Astrocyte of the spinal cord (primary cell): ENCODE measurements at regions not wholly inside any gene's neighbourhood (a gene's known extent, or its start where the extent isn't known, plus 50 kb on each side); places are given as distances from the start of the nearest gene placed in this dataset.
"Not testable (repeated sequence)": the region's sequence is repeated elsewhere in the genome, so short reads cannot be mapped to it uniquely, and the experiment has no call there.

Experiments
- DNase-seq: peaks from one replicate; pipeline ENCODE4 v3.0.0; 2011; ENCODE audit warnings: low read depth, low spot score
- H3K4me3 ChIP-seq: 2 replicates; pipeline ENCODE4 v1.5.1; 2011; ENCODE audit warnings: low read depth, mild to moderate bottlenecking, low read length, moderate library complexity
- in situ Hi-C: cut with HindIII; loops from 2 replicates; pipeline ENCODE4 v1.10.0; 2017; ENCODE audit warnings: low sequenced_read_pairs
- TF ChIP-seq, protein P1 (sequence below): IDR thresholded peaks from 2 replicates; pipeline ENCODE4 v1.5.1; 2012; ENCODE audit warnings: low read depth, mild to moderate bottlenecking, low read length, inconsistent platforms

DNA sequence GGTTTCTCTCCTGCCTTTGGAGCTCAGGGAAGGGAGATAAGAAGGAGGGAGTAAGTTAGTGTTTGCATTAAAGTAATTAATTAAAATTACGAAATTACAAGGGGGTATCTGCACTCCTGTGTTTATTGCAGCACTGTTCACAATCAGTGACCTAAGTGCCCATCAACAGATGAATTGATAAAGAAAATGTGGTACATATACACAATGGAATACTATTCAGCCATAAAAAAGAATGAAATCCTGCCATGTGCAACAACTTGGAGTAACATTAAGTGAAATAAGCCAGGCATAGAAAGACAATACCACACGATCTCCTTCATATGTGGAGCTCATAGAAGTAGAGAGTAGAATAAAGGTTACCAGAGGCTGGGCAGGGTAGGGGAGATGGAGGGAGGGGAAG, 202.0 kb downstream of the SHQ1 start:
- DNase-seq = no peak
- TF ChIP-seq, protein P1, sequence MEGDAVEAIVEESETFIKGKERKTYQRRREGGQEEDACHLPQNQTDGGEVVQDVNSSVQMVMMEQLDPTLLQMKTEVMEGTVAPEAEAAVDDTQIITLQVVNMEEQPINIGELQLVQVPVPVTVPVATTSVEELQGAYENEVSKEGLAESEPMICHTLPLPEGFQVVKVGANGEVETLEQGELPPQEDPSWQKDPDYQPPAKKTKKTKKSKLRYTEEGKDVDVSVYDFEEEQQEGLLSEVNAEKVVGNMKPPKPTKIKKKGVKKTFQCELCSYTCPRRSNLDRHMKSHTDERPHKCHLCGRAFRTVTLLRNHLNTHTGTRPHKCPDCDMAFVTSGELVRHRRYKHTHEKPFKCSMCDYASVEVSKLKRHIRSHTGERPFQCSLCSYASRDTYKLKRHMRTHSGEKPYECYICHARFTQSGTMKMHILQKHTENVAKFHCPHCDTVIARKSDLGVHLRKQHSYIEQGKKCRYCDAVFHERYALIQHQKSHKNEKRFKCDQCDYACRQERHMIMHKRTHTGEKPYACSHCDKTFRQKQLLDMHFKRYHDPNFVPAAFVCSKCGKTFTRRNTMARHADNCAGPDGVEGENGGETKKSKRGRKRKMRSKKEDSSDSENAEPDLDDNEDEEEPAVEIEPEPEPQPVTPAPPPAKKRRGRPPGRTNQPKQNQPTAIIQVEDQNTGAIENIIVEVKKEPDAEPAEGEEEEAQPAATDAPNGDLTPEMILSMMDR = no peak
- in situ Hi-C loops = no loop called here
- no peak overlapping the region for H3K4me3 ChIP-seq

DNA sequence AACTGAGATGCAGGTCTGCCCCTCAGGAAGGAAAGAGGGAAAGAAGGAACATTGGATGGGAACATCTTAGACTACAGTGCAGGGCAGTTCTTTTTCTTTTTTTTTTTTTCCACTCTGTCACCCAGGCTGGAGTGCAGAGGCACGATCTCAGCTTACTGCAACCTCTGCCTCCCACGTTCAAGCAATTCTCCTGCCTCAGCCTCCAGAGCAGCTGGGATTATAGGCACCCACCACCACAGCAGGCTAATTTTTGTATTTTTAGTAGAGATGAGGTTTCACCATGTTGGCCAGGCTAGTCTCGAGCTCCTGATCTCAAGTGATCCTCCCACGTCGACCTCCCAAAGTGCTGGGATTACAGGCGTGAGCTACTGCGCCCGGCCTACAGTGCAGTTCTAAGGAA, 204.6 kb downstream of the SHQ1 start:
- in situ Hi-C loops, H3K4me3 ChIP-seq, DNase-seq: not testable (repeated sequence)

DNA sequence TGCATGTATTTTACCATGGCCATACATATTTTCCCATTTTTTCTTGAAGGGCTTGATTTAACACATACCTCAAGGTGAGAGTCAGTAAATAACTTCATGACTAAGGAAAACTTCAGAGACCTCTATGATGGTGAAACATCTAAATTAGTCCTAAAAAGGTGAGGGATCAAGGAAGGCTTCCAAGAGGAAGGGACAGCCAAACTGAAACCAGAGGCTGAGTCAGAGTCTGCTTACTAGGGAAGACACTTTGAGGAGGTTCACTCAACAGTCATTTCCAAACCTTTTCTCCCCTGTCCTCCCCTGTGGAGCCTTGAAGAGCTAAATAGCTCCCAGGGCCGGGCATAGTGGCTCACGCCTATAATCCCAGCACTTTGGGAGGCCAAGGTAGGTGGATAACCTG, 206.6 kb downstream of the SHQ1 start:
- H3K4me3 ChIP-seq = no peak overlapping the region
- in situ Hi-C loops = no loop called here
- TF ChIP-seq, protein P1 = no peak
- DNase-seq = no peak

DNA sequence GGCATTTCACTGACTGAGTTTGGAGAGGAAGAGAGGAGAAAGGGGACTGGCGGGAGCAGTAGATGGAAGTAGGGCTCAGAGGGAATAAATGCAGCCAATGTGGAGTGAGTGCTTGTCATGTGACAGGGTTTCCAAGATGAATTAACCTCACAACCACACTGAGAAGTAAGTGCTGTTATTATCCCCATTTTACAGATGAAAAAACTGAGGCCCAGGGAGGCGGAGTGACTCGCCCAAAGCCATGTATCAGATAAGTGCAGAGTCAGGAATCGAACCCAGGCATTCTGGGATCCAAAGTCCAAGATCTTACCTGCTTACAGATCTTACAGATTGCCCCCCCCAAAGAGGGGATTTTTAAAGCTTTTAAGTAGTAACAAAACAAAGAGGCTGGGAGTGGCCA, 207.2 kb downstream of the SHQ1 start:
- TF ChIP-seq, protein P1 = no peak
- no peak for DNase-seq
- in situ Hi-C loops = no loop called here
- H3K4me3 ChIP-seq = no peak overlapping the region

DNA sequence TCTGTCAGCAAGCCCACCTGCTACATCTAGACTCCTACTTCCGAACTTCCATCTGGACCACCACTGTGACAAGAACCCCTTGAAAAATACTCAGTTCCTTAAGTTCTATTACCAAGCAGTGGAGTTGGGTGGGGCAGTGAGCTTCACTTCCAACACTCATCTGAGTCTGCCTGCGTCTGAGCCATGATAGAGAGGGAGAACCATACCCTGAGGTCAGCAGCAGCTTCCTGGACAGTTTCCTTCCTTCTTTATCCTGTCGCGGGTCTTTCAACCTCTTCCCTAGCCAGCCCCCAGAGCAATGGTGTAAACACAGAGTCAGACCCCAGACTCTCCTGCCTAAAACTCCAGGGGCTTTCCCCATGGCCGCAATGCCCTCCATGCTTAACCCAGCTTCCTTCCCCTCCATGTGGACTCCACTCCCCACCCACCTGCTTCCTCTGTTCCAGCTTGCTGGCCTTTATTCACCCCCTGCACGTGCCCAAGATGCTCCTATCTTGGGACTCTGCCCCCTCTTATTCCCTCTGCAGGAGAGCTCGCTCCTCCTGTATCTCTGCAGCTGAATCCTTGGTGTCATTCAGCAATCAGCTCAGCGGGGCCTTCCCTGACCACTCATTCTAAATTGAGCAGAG, 211.2 kb downstream of the SHQ1 start:
- in situ Hi-C loops = no loop called here
- no peak overlapping the region for H3K4me3 ChIP-seq
- no peak for DNase-seq
- TF ChIP-seq, protein P1 = no peak

DNA sequence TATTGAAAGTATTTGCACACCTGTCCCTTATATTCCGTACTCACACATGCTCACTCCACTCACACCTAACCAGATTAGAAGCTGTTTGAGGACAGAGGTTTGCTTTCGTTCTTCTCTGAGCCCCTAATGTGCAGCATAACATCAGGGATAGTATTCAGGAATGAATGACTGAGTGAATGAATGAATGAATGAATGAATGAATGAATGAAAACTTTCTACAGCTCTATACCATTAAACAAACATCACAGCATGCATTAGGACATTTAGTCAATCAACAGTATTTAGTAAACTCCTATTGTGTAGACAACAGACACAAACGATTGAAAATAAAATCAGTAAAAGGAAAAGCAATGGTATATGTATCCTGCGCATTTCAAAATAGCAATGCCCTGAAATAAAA, 212.7 kb downstream of the SHQ1 start:
- in situ Hi-C loops = no loop called here
- no peak for DNase-seq
- TF ChIP-seq, protein P1 = no peak
- no peak overlapping the region for H3K4me3 ChIP-seq

DNA sequence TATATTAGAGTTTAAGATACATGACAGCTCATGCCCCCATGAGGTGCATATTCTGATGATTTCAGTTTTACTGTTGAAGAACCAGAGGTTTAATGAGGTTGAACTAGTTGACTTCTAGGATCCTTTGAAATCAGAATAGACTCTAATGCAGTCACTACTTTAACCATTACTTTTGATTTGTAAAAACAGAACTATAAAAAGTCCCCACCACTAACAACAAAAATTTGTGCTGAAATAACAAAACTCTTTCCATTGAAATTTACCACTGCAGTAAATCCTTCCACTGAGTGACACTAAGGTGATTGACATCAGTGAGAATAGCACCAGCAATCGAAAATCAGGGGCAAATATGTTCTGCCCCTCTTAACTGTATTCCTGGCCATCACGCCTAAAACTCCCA, 214.1 kb downstream of the SHQ1 start:
- in situ Hi-C loops = no loop called here

More for the DNA sequence above, 214.1 kb downstream of the SHQ1 start:
- no peak for DNase-seq
- TF ChIP-seq, protein P1 = no peak
- no peak overlapping the region for H3K4me3 ChIP-seq
